OCI-LY3 (cell line): ENCODE measurements at regions not wholly inside any gene's neighbourhood (a gene's known extent, or its start where the extent isn't known, plus 50 kb on each side); places are given as distances from the start of the nearest gene placed in this dataset.

Experiments used
- EZH2phosphoT487 ChIP-seq: fragments of 200-600 bp; shearing (Covaris generic); IDR thresholded peaks from 2 replicates; pipeline ENCODE4 v1.6.1; 2018; ENCODE audit warnings: antibody characterized with exemption, mixed run types, low read depth
- TF ChIP-seq, protein P1 (sequence below): fragments of 200-600, 300-600 bp; sonication (generic); IDR thresholded peaks from 2 replicates; pipeline ENCODE4 v1.5.1; 2014; ENCODE audit warnings: antibody characterized with exemption, low read length, low read depth

DNA sequence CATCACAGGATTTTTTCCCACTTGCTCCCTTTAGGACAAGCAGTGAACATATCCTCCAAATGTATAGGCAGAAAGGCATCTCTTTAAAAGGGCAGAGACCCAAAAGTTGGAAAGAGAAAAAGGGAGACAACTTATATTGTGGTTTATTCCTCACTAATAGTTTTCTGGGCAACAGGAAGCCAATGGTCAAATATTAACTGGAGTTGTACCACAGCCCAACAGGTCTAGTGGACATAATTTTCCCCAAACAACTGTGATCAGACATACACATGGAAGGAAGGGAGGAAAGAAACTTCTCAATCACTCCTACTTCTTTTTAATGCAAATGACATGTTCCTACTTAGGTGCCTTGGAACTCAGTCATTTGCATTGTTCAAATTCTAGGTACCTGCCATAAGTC lies 78.4 kb downstream of the SOX9 start:
- TF ChIP-seq, protein P1, sequence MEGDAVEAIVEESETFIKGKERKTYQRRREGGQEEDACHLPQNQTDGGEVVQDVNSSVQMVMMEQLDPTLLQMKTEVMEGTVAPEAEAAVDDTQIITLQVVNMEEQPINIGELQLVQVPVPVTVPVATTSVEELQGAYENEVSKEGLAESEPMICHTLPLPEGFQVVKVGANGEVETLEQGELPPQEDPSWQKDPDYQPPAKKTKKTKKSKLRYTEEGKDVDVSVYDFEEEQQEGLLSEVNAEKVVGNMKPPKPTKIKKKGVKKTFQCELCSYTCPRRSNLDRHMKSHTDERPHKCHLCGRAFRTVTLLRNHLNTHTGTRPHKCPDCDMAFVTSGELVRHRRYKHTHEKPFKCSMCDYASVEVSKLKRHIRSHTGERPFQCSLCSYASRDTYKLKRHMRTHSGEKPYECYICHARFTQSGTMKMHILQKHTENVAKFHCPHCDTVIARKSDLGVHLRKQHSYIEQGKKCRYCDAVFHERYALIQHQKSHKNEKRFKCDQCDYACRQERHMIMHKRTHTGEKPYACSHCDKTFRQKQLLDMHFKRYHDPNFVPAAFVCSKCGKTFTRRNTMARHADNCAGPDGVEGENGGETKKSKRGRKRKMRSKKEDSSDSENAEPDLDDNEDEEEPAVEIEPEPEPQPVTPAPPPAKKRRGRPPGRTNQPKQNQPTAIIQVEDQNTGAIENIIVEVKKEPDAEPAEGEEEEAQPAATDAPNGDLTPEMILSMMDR, result no peak
- TF ChIP-seq EZH2phosphoT487, result no peak
